ENCODE measurements at regions not wholly inside any gene's neighbourhood (a gene's known extent, or its start where the extent isn't known, plus 50 kb on each side); places are given as distances from the start of the nearest gene placed in this dataset.

DNA sequence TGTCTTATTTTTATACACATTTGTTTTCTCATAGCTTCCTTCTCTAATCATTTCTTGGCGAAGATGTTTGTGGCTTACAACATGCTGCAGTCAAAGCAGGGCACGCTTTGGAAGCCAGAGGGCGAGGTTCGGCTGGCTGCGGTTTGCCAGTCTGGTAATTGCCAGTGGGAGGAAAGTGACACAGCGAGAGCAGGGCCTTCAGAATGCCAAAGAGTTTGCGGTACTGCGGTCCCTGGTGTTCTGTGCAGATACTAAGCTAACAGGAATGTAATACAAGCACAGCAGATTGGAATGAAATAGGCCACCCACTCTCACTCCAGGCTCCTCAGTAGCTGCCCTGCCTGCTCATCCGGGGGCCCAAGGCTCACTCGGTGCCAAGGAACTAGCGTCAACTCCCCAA, 58.7 kb upstream of the TGM3 start:
- DNase-seq: peak; percentile 19 to 45 (median 32)

GRCh38 chr20:2238601-2239000, 57.2 kb upstream of the TGM3 start:
- no peak for DNase-seq

DNA sequence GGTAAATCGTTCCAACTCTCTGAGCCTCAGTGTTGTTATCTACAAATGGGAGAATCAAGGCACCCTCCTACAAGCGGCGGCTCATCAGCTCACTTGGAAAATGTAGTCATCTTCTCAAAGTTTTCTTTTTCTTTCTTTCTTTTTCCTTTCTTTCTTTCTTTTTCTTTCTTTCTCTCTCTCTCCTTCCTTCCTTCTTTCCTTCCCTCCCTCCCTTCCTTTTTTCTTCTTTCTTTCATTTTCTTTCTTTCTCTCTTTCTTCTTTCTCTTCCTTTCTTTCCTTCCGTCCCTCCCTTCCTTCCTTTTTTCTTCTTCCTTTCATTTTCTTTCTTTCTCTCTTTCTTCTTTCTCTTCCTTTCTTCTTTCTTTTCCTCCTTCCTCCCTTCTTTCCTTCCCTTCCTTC, 55.0 kb upstream of the TGM3 start:
- no peak for DNase-seq

DNA sequence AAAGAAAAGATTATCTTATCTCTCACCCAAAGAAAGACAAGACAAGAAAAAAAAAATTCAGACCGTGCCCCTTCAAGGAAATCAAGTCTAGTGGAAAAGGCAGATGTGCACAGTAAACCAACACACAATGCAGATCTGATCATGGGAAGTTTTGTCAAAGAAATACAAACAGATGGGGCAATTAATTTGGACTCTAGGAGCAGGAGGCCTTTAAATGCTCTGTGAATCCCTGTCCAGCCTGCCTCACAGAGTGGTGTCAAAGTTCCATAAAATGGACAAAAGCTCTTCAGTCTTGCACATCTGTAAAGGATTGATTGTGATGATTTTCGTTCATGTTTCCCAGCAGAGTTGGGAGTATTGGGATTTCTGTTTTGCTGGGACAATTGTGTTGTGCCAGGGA, 53.1 kb upstream of the TGM3 start:
- DNase-seq: no peak

- no peak for DNase-seq
Measured at GRCh38 chr20:2244523-2244922, 51.3 kb upstream of the TGM3 start.

- no peak for DNase-seq
Measured at GRCh38 chr20:2244993-2245392, 50.8 kb upstream of the TGM3 start.

- no peak for DNase-seq
Measured at GRCh38 chr20:2245637-2246036, 50.2 kb upstream of the TGM3 start.
